ENCODE measurements at regions not wholly inside any gene's neighbourhood (a gene's known extent, or its start where the extent isn't known, plus 50 kb on each side); places are given as distances from the start of the nearest gene placed in this dataset.

GRCh38 chr2:188892636-188893035 is 81.5 kb upstream of the COL3A1 start:
- TF ChIP-seq CTCF (conservative IDR thresholded peaks at IDR 0.05) = no peak
- TF ChIP-seq ZFX (IDR thresholded peaks at IDR 0.05) = no peak

Data from C4-2B (cell line).